Neutrophil (primary cell): ENCODE measurements at regions not wholly inside any gene's neighbourhood (a gene's known extent, or its start where the extent isn't known, plus 50 kb on each side); places are given as distances from the start of the nearest gene placed in this dataset.

Experiments used
- H3K27ac ChIP-seq: fragments of 200-600 bp; sonication (generic); 2 replicates; pipeline ENCODE4 v1.5.1; 2016; ENCODE audit warnings: mild to moderate bottlenecking, moderate library complexity
- H3K27me3 ChIP-seq: fragments of 200-600 bp; sonication (generic); 2 replicates; pipeline ENCODE4 v1.6.0; 2016; ENCODE audit warnings: mild to moderate bottlenecking
- H3K36me3 ChIP-seq: fragments of 200-600 bp; sonication (generic); 2 replicates; pipeline ENCODE4 v1.5.1; 2017
- H3K4me1 ChIP-seq, 2 experiments: fragments of 200-600 bp in 1 of 2; sonication (generic) in 1 of 2; 1 replicate in 1 of 2; 2 replicates in 1 of 2; pipeline versions ENCODE4 v1.5.1 to v1.6.1; 2013 to 2016; ENCODE audit warnings: low read depth in 1 of 2, low read length in 1 of 2, mild to moderate bottlenecking in 1 of 2, moderate library complexity in 1 of 2; ENCODE audit not compliant: control insufficient read depth in 1 of 2, insufficient read depth in 1 of 2
- H3K4me3 ChIP-seq, 2 experiments: fragments of 200-600 bp in 1 of 2; sonication (generic) in 1 of 2; 1 replicate in 1 of 2; 2 replicates in 1 of 2; pipeline ENCODE4 v1.5.1; 2013 to 2016; ENCODE audit warnings: low read depth in 1 of 2, low read length in 1 of 2, mild to moderate bottlenecking in 1 of 2, moderate library complexity in 1 of 2
- H3K9me3 ChIP-seq: fragments of 200-600 bp; sonication (generic); 2 replicates; pipeline ENCODE4 v1.5.1; 2016
- TF ChIP-seq, protein P1 (sequence below): fragments of 200-600 bp; sonication (generic); IDR thresholded peaks from 2 replicates; pipeline ENCODE4 v1.5.1; 2016; ENCODE audit warnings: antibody characterized with exemption

GRCh38 chr5:120039111-120039510 is 409.8 kb downstream of the FAM170A start:
- no peak overlapping the region for H3K4me3 ChIP-seq
- H3K4me1 ChIP-seq, result peaks cover 24 to 32% of the 10 kb centered on the region in 2 experiments
- H3K36me3 ChIP-seq, result no peaks in the 10 kb centered on the region
- no peaks in the 10 kb centered on the region for H3K27me3 ChIP-seq
- no peaks in the 10 kb centered on the region for H3K9me3 ChIP-seq
- TF ChIP-seq, protein P1, sequence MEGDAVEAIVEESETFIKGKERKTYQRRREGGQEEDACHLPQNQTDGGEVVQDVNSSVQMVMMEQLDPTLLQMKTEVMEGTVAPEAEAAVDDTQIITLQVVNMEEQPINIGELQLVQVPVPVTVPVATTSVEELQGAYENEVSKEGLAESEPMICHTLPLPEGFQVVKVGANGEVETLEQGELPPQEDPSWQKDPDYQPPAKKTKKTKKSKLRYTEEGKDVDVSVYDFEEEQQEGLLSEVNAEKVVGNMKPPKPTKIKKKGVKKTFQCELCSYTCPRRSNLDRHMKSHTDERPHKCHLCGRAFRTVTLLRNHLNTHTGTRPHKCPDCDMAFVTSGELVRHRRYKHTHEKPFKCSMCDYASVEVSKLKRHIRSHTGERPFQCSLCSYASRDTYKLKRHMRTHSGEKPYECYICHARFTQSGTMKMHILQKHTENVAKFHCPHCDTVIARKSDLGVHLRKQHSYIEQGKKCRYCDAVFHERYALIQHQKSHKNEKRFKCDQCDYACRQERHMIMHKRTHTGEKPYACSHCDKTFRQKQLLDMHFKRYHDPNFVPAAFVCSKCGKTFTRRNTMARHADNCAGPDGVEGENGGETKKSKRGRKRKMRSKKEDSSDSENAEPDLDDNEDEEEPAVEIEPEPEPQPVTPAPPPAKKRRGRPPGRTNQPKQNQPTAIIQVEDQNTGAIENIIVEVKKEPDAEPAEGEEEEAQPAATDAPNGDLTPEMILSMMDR, result no peak
- peak overlapping the region; percentile 34 for H3K27ac ChIP-seq

- Histone ChIP-seq H3K9me3 (no peaks in the 10 kb centered on the region), H3K36me3 (no peaks in the 10 kb centered on the region), H3K27me3 (no peaks in the 10 kb centered on the region), H3K4me1 (peaks cover 24 to 26% of the 10 kb centered on the region in 2 experiments), H3K4me3 (no peak overlapping the region), H3K27ac (no peak overlapping the region)
- TF ChIP-seq, protein P1, result no peak
Measured at GRCh38 chr5:120043431-120043830, 414.1 kb downstream of the FAM170A start.

- H3K9me3 ChIP-seq, result no peaks in the 10 kb centered on the region
- H3K4me1 ChIP-seq, result peaks cover 8 to 17% of the 10 kb centered on the region in 2 experiments
- H3K4me3 ChIP-seq, result no peak overlapping the region
- H3K27me3 ChIP-seq, result no peaks in the 10 kb centered on the region
- no peaks in the 10 kb centered on the region for H3K36me3 ChIP-seq
- TF ChIP-seq, protein P1, result no peak
- H3K27ac ChIP-seq, result no peak overlapping the region
Measured at GRCh38 chr5:120052916-120053828, 410.9 kb upstream of the PRR16 start.

- Histone ChIP-seq H3K27me3 (no peaks in the 10 kb centered on the region), H3K9me3 (no peaks in the 10 kb centered on the region), H3K4me1 (peaks cover 9 to 20% of the 10 kb centered on the region in 2 experiments), H3K27ac (no peak overlapping the region), H3K4me3 (no peak overlapping the region), H3K36me3 (no peaks in the 10 kb centered on the region)
- TF ChIP-seq, protein P1, result no peak
Measured at GRCh38 chr5:120053841-120054240, 410.3 kb upstream of the PRR16 start.

- Histone ChIP-seq H3K27me3 (no peaks in the 10 kb centered on the region), H3K9me3 (no peaks in the 10 kb centered on the region), H3K27ac (no peak overlapping the region), H3K36me3 (no peaks in the 10 kb centered on the region), H3K4me1 (peaks cover 9 to 11% of the 10 kb centered on the region in 2 experiments), H3K4me3 (no peak overlapping the region)
- TF ChIP-seq, protein P1, result no peak
Measured at GRCh38 chr5:120055858-120056257, 408.2 kb upstream of the PRR16 start.
